HCEC 1CT (cell line): ENCODE measurements at regions not wholly inside any gene's neighbourhood (a gene's known extent, or its start where the extent isn't known, plus 50 kb on each side); places are given as distances from the start of the nearest gene placed in this dataset.
"Not testable (repeated sequence)": the region's sequence is repeated elsewhere in the genome, so short reads cannot be mapped to it uniquely, and the experiment has no call there.

Source experiments
- DNase-seq: peaks from one replicate; pipeline ENCODE4 v3.0.0-alpha.2; 2017

- no peak for DNase-seq
Measured at GRCh38 chr2:11997142-11997541, 250.7 kb downstream of the LPIN1 start.

- DNase-seq, result peak; percentile 63
Measured at GRCh38 chr2:11998218-11998617, 251.8 kb downstream of the LPIN1 start.

GRCh38 chr2:11998626-11999378, 252.4 kb downstream of the LPIN1 start:
- DNase-seq, result peak; percentile 61

- no peak for DNase-seq
Measured at GRCh38 chr2:12001621-12002020, 255.2 kb downstream of the LPIN1 start.

GRCh38 chr2:12002215-12002614, 255.8 kb downstream of the LPIN1 start:
- DNase-seq, result no peak

GRCh38 chr2:12004713-12005112, 258.3 kb downstream of the LPIN1 start:
- DNase-seq, result no peak

- DNase-seq, result no peak
Measured at GRCh38 chr2:12005886-12006681, 259.7 kb downstream of the LPIN1 start.

- DNase-seq, result peak; percentile 25
Measured at GRCh38 chr2:12006850-12007249, 260.4 kb downstream of the LPIN1 start.

GRCh38 chr2:12007282-12007681, 260.9 kb downstream of the LPIN1 start:
- no peak for DNase-seq

GRCh38 chr2:12008425-12009061, 262.1 kb downstream of the LPIN1 start:
- DNase-seq, result peak; percentile 61

GRCh38 chr2:12009323-12009905, 263.0 kb downstream of the LPIN1 start:
- no peak for DNase-seq

GRCh38 chr2:12010059-12010458, 263.6 kb downstream of the LPIN1 start:
- no peak for DNase-seq

- DNase-seq, result no peak
Measured at GRCh38 chr2:12010779-12011178, 264.3 kb downstream of the LPIN1 start.

GRCh38 chr2:12014088-12014960, 267.9 kb downstream of the LPIN1 start:
- peak; percentile 87 for DNase-seq

GRCh38 chr2:12017499-12018157, 271.2 kb downstream of the LPIN1 start:
- DNase-seq, result no peak

- not testable (repeated sequence) for DNase-seq
Measured at GRCh38 chr2:12018726-12019125, 272.3 kb downstream of the LPIN1 start.

GRCh38 chr2:12020833-12021469, 274.5 kb downstream of the LPIN1 start:
- no peak for DNase-seq

GRCh38 chr2:12024197-12024907, 277.9 kb downstream of the LPIN1 start:
- peak; percentile 64 for DNase-seq

- no peak for DNase-seq
Measured at GRCh38 chr2:12027136-12027535, 280.7 kb downstream of the LPIN1 start.

- no peak for DNase-seq
Measured at GRCh38 chr2:12031866-12032265, 285.4 kb downstream of the LPIN1 start.

GRCh38 chr2:12032398-12032797, 286.0 kb downstream of the LPIN1 start:
- DNase-seq, result no peak
